PC-3 (cell line): ENCODE measurements at regions not wholly inside any gene's neighbourhood (a gene's known extent, or its start where the extent isn't known, plus 50 kb on each side); places are given as distances from the start of the nearest gene placed in this dataset.

Experiments used
- EZH2 ChIP-seq: fragments of 300-600 bp; sonication (generic); IDR thresholded peaks from one replicate; pipeline ENCODE4 v1.6.1; 2017; ENCODE audit warnings: antibody characterized with exemption, mild to moderate bottlenecking, low read length; ENCODE audit not compliant: unreplicated experiment
- EZH2phosphoT487 ChIP-seq: fragments of 300-600 bp; sonication (generic); IDR thresholded peaks from 2 replicates; pipeline ENCODE4 v1.6.1; 2018; ENCODE audit warnings: mild to moderate bottlenecking, antibody characterized with exemption, low read length, borderline replicate concordance
- TF ChIP-seq, protein P1 (sequence below): fragments of 300-600 bp; sonication (generic); conservative IDR thresholded peaks from 2 replicates; pipeline ENCODE4 v1.5.1; 2017; ENCODE audit warnings: antibody characterized with exemption, low read depth, mild to moderate bottlenecking, low read length

DNA sequence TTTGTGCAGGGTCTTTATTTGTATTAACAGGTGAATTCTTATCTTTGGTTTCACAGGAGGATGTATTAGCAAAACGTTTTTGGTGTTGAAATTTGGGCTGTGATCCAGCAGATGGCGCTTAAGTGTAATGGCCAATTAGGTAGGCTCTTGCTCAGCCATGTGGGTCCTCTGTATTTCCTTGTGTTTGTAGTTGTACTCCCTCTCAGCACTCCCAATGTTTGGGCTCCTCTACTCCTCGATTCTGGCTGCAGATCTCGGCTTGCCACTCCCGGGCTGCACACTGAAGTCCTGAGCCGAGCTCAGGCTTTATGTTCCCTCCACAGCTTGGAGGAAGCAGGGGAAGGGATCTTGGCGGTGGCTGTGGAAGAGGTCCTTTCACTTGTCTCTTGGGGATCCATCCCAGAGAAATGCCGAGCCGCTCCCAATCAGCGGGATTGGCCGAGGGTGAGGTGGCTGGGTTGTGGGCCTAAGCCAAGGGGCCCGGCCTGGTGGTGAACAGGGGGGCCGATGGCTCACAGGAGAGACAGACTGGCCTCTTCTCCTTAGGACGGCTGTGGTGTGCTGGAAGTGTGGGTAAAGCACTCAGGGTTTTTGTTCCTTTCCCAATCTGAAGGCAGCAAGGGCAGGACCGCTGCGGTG lies 133.7 kb downstream of the AEBP2 start:
- TF ChIP-seq, protein P1, sequence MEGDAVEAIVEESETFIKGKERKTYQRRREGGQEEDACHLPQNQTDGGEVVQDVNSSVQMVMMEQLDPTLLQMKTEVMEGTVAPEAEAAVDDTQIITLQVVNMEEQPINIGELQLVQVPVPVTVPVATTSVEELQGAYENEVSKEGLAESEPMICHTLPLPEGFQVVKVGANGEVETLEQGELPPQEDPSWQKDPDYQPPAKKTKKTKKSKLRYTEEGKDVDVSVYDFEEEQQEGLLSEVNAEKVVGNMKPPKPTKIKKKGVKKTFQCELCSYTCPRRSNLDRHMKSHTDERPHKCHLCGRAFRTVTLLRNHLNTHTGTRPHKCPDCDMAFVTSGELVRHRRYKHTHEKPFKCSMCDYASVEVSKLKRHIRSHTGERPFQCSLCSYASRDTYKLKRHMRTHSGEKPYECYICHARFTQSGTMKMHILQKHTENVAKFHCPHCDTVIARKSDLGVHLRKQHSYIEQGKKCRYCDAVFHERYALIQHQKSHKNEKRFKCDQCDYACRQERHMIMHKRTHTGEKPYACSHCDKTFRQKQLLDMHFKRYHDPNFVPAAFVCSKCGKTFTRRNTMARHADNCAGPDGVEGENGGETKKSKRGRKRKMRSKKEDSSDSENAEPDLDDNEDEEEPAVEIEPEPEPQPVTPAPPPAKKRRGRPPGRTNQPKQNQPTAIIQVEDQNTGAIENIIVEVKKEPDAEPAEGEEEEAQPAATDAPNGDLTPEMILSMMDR, result peak; percentile 77
- no peak for TF ChIP-seq EZH2
- TF ChIP-seq EZH2phosphoT487, result no peak
